ENCODE measurements at regions not wholly inside any gene's neighbourhood (a gene's known extent, or its start where the extent isn't known, plus 50 kb on each side); places are given as distances from the start of the nearest gene placed in this dataset.

DNA sequence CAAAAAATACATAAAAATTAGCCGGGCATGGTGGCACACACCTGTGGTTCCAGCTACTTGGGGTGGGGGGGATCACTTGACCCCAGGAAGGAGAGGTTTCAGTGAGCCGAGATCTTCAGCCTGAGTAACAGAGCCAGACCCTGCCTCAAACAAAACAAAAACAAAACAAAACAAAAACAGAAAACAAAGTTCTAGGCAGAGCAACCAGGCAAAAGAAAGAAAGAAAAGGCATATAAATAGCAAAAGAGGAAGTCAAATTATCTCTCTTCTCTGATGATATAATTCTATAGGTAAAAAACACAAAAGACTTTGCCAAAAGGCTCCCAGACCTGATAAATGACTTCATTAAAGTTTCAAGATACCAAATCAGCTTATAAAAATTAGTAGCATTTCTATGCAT lies 446.9 kb downstream of the HAO1 start:
- TF ChIP-seq, protein P1, sequence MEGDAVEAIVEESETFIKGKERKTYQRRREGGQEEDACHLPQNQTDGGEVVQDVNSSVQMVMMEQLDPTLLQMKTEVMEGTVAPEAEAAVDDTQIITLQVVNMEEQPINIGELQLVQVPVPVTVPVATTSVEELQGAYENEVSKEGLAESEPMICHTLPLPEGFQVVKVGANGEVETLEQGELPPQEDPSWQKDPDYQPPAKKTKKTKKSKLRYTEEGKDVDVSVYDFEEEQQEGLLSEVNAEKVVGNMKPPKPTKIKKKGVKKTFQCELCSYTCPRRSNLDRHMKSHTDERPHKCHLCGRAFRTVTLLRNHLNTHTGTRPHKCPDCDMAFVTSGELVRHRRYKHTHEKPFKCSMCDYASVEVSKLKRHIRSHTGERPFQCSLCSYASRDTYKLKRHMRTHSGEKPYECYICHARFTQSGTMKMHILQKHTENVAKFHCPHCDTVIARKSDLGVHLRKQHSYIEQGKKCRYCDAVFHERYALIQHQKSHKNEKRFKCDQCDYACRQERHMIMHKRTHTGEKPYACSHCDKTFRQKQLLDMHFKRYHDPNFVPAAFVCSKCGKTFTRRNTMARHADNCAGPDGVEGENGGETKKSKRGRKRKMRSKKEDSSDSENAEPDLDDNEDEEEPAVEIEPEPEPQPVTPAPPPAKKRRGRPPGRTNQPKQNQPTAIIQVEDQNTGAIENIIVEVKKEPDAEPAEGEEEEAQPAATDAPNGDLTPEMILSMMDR (conservative IDR thresholded peaks at IDR 0.05; ENCODE audit: low read depth in 2 of 2): no peak
- TF ChIP-seq ZNF331 (CRISPR knock-in tag; IDR thresholded peaks at IDR 0.05; ENCODE audit: low read depth): no peak
- no peak for TF ChIP-seq POLR2AphosphoS5 (IDR thresholded peaks at IDR 0.05; ENCODE audit: low read depth)
- no peak for TF ChIP-seq EZH2 (IDR thresholded peaks at IDR 0.05; ENCODE audit: low read depth, unreplicated experiment)
- TF ChIP-seq, protein P2, sequence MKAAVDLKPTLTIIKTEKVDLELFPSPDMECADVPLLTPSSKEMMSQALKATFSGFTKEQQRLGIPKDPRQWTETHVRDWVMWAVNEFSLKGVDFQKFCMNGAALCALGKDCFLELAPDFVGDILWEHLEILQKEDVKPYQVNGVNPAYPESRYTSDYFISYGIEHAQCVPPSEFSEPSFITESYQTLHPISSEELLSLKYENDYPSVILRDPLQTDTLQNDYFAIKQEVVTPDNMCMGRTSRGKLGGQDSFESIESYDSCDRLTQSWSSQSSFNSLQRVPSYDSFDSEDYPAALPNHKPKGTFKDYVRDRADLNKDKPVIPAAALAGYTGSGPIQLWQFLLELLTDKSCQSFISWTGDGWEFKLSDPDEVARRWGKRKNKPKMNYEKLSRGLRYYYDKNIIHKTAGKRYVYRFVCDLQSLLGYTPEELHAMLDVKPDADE (IDR thresholded peaks at IDR 0.05): no peak
- no peak for TF ChIP-seq EZH2phosphoT487 (IDR thresholded peaks at IDR 0.05; ENCODE audit: unreplicated experiment)
- TF ChIP-seq JUNB (IDR thresholded peaks at IDR 0.05; ENCODE audit: unreplicated experiment): no peak
- TF ChIP-seq, protein P3, sequence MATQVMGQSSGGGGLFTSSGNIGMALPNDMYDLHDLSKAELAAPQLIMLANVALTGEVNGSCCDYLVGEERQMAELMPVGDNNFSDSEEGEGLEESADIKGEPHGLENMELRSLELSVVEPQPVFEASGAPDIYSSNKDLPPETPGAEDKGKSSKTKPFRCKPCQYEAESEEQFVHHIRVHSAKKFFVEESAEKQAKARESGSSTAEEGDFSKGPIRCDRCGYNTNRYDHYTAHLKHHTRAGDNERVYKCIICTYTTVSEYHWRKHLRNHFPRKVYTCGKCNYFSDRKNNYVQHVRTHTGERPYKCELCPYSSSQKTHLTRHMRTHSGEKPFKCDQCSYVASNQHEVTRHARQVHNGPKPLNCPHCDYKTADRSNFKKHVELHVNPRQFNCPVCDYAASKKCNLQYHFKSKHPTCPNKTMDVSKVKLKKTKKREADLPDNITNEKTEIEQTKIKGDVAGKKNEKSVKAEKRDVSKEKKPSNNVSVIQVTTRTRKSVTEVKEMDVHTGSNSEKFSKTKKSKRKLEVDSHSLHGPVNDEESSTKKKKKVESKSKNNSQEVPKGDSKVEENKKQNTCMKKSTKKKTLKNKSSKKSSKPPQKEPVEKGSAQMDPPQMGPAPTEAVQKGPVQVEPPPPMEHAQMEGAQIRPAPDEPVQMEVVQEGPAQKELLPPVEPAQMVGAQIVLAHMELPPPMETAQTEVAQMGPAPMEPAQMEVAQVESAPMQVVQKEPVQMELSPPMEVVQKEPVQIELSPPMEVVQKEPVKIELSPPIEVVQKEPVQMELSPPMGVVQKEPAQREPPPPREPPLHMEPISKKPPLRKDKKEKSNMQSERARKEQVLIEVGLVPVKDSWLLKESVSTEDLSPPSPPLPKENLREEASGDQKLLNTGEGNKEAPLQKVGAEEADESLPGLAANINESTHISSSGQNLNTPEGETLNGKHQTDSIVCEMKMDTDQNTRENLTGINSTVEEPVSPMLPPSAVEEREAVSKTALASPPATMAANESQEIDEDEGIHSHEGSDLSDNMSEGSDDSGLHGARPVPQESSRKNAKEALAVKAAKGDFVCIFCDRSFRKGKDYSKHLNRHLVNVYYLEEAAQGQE (IDR thresholded peaks at IDR 0.05; ENCODE audit: unreplicated experiment): no peak
- TF ChIP-seq CREB1 (CRISPR knock-in tag; IDR thresholded peaks at IDR 0.05; ENCODE audit: low read depth): no peak
- no peak for TF ChIP-seq NANOG (IDR thresholded peaks at IDR 0.05; ENCODE audit: borderline replicate concordance)
- TF ChIP-seq ZNF114 (CRISPR knock-in tag; IDR thresholded peaks at IDR 0.05): no peak

Data from GM23338 (cell line).